HepG2 (cell line): ENCODE measurements at regions not wholly inside any gene's neighbourhood (a gene's known extent, or its start where the extent isn't known, plus 50 kb on each side); places are given as distances from the start of the nearest gene placed in this dataset.

Source experiments
- ATAC-seq: fragments of 200-7000 bp; cut with Tn5 transposase; 3 replicates; pipeline ENCODE4 v1.9.1; 2020; ENCODE audit warnings: mild to moderate bottlenecking, moderate library complexity
- BruUV-seq: library from RNA; stranded (reverse); fragments of 400-500 nt; replicated peaks from 2 replicates; lab custom pipeline; 2021; lab: Mats Ljungman, UMichigan
- CTCF ChIA-PET: fragments of 300-600 bp; formaldehyde crosslinking; extraction: SDS; loops from one replicate; lab custom pipeline; 2021; ENCODE audit warnings: low total read pairs, inconsistent platforms, low intra/inter-chr PET ratio; lab: Yijun Ruan, JAX
- POLR2A ChIA-PET: fragments of 350-600 bp; sonication (Branson Sonifier 250); formaldehyde crosslinking; loops from one replicate; lab custom pipeline; 2020; ENCODE audit warnings: antibody characterized with exemption, inconsistent platforms; lab: Yijun Ruan, JAX
- DNase-seq: peaks from one replicate; pipeline ENCODE4 v3.0.0-alpha.2; 2015; ENCODE audit warnings: low spot score
- FAIRE-seq: peaks from 3 replicates; lab custom pipeline; 2011; peaks lifted over from hg19 to GRCh38; lab: Jason Lieb, UNC
- H2AFZ ChIP-seq: one replicate; pipeline ENCODE4 v1.6.1; 2011; ENCODE audit warnings: low read length, inconsistent platforms
- H3K27ac ChIP-seq: fragments of 300-600 bp; 3 replicates; pipeline ENCODE4 v1.8.0; 2011; ENCODE audit warnings: mixed run types, mild to moderate bottlenecking, mixed read lengths, low read length, inconsistent platforms; ENCODE audit not compliant: insufficient read depth; ENCODE audit errors: extremely low read length
- H3K27me3 ChIP-seq, 2 experiments: fragments of 200-600 bp in 1 of 2; 2 replicates in 1 of 2; 3 replicates in 1 of 2; pipeline versions ENCODE4 v1.6.0 to v1.8.0; 2011; ENCODE audit warnings: low read length in 2 of 2, mild to moderate bottlenecking in 2 of 2, moderate library complexity in 2 of 2, inconsistent platforms in 1 of 2; ENCODE audit not compliant: insufficient read depth in 2 of 2, control insufficient read depth in 1 of 2
- H3K36me3 ChIP-seq, 2 experiments: fragments of 200-600 bp in 1 of 2; replicated peaks in 1 of 2; 2 replicates in 1 of 2; 3 replicates in 1 of 2; pipeline versions ENCODE4 v1.5.1 to v1.8.0; 2011; ENCODE audit warnings: low read length in 2 of 2, inconsistent platforms in 1 of 2; ENCODE audit not compliant: insufficient read depth in 2 of 2, control insufficient read depth in 1 of 2
- H3K4me1 ChIP-seq: 2 replicates; pipeline ENCODE4 v1.5.1; 2012; ENCODE audit warnings: low read length, inconsistent platforms; ENCODE audit not compliant: insufficient read depth
- H3K4me2 ChIP-seq: 2 replicates; pipeline ENCODE4 v1.6.0; 2011; ENCODE audit warnings: low read depth, low read length, inconsistent platforms
- H3K4me3 ChIP-seq, 3 experiments: fragments of 200-600 bp in 1 of 3; sonication (generic), shearing (Covaris generic) in 1 of 3; replicated peaks in 1 of 3; 2 replicates each; pipeline ENCODE4 v1.5.1; 2011 to 2016; ENCODE audit warnings: low read length in 3 of 3, inconsistent platforms in 2 of 3, low read depth in 2 of 3, mild to moderate bottlenecking in 2 of 3, control low read depth in 1 of 3, mixed read lengths in 1 of 3; ENCODE audit not compliant: insufficient read depth in 1 of 3
- H3K79me2 ChIP-seq: one replicate; pipeline ENCODE4 v1.6.1; 2011; ENCODE audit warnings: low read length, inconsistent platforms; ENCODE audit not compliant: insufficient read depth
- H3K9ac ChIP-seq: 2 replicates; pipeline ENCODE4 v1.6.0; 2011; ENCODE audit warnings: mild to moderate bottlenecking, low read depth, low read length, inconsistent platforms; ENCODE audit not compliant: insufficient read depth
- H3K9me3 ChIP-seq: 2 replicates; pipeline ENCODE4 v1.5.1; 2012; ENCODE audit warnings: mild to moderate bottlenecking, low read length
- H4K20me1 ChIP-seq: 2 replicates; pipeline ENCODE4 v1.6.0; 2011; ENCODE audit warnings: inconsistent platforms, mild to moderate bottlenecking, low read length, moderate library complexity; ENCODE audit not compliant: insufficient read depth
- AHDC1 ChIP-seq: sonication (generic); formaldehyde crosslinking; IDR thresholded peaks from 2 replicates; pipeline ENCODE4 v1.5.1; 2020; ENCODE audit warnings: mild to moderate bottlenecking, missing genetic modification reagents, borderline replicate concordance
- NFIB ChIP-seq: sonication (generic); formaldehyde crosslinking; IDR thresholded peaks from 2 replicates; pipeline ENCODE4 v1.9.0; 2021; ENCODE audit warnings: missing genetic modification reagents, mild to moderate bottlenecking, borderline replicate concordance
- NONO ChIP-seq, 2 experiments: fragments of 450-650 bp in 1 of 2; sonication (generic) in 1 of 2; formaldehyde crosslinking in 1 of 2; IDR thresholded peaks in 1 of 2; conservative IDR thresholded peaks in 1 of 2; 2 replicates each; pipeline versions ENCODE4 v1.6.1 to v1.8.0; 2017 to 2022; ENCODE audit warnings: mild to moderate bottlenecking in 1 of 2, missing genetic modification reagents in 1 of 2, moderate library complexity in 1 of 2
- PHF20 ChIP-seq: sonication (generic); formaldehyde crosslinking; IDR thresholded peaks from 2 replicates; pipeline ENCODE4 v1.5.0; 2020; ENCODE audit warnings: mild to moderate bottlenecking, missing genetic modification reagents
- TCF12 ChIP-seq, 2 experiments: fragments of 450-650 bp in 1 of 2; sonication (generic) in 1 of 2; formaldehyde crosslinking in 1 of 2; IDR thresholded peaks; 2 replicates each; pipeline versions ENCODE4 v1.6.1 to v1.8.0; 2017 to 2022; ENCODE audit warnings: antibody characterized with exemption in 1 of 2, mild to moderate bottlenecking in 1 of 2, missing genetic modification reagents in 1 of 2, moderate library complexity in 1 of 2
- ZBTB1 ChIP-seq: sonication (generic); formaldehyde crosslinking; IDR thresholded peaks from 2 replicates; pipeline ENCODE4 v1.4.0; 2020; ENCODE audit warnings: missing genetic modification reagents, borderline replicate concordance
- ZFP36L2 ChIP-seq: sonication (generic); formaldehyde crosslinking; IDR thresholded peaks from 2 replicates; pipeline ENCODE4 v1.4.0; 2020; ENCODE audit warnings: missing genetic modification reagents
- ZNF746 ChIP-seq: sonication (generic); formaldehyde crosslinking; IDR thresholded peaks from 2 replicates; pipeline ENCODE4 v1.8.0; 2022; ENCODE audit warnings: mild to moderate bottlenecking, missing genetic modification reagents
- WGBS: methylation state at CpG from one replicate; pipeline ENCODE4 v1.1.6; 2017; ENCODE audit warnings: low lambda C conversion rate; 5-methylcytosine and 5-hydroxymethylcytosine counted together
- in situ Hi-C: cut with HindIII; loops from 2 replicates; pipeline ENCODE4 v1.10.0; 2017; ENCODE audit warnings: low pct_unique_long_range_greater_than_20kb; ENCODE audit not compliant: extremely low pct_ligation_motif_present
- intact Hi-C: fragments of 100-400 bp; cut with micrococcal nuclease; formaldehyde crosslinking; loops from one replicate; pipeline ENCODE4 v1.10.0; 2022; ENCODE audit not compliant: unreplicated experiment

GRCh38 chr5:106510321-106510720 lies 1160.4 kb downstream of the EFNA5 start (continued):
- TF ChIP-seq AHDC1 (no peak), PHF20 (CRISPR knock-in tag) (no peak), TCF12 (IDR thresholded peaks at IDR 0.05) (no peak), TCF12 (CRISPR knock-in tag; IDR thresholded peaks at IDR 0.05) (no peak)

GRCh38 chr5:106508894-106509293 lies 1161.8 kb downstream of the EFNA5 start:
- TF ChIP-seq NONO (IDR thresholded peaks at IDR 0.05) (no peak), NONO (CRISPR knock-in tag; conservative IDR thresholded peaks at IDR 0.05) (no peak), ZFP36L2 (no peak), ZNF746 (no peak), ZBTB1 (CRISPR knock-in tag) (no peak), NFIB (no peak)
- ATAC-seq, result no peak
- in situ Hi-C loops (no loop called here), intact Hi-C loops (no loop called here)
- no peaks in the 10 kb centered on the region for H3K79me2 ChIP-seq
- H3K27ac ChIP-seq, result no peak overlapping the region
- WGBS, result 2% methylated on average over 4 of the region's 4 CpGs
- no peaks in the 10 kb centered on the region for H3K27me3 ChIP-seq
- H3K4me2 ChIP-seq, result no peak overlapping the region
- no peaks in the 10 kb centered on the region for H3K36me3 ChIP-seq
- POLR2A ChIA-PET, result no interaction called here
- H3K4me1 ChIP-seq, result no peaks in the 10 kb centered on the region
- H3K9me3 ChIP-seq, result no peaks in the 10 kb centered on the region
- H2AFZ ChIP-seq, result no peak overlapping the region
- no TSS peak for BruUV-seq
- H4K20me1 ChIP-seq, result no peaks in the 10 kb centered on the region
- H3K9ac ChIP-seq, result no peak overlapping the region
- H3K4me3 ChIP-seq, result no peak overlapping the region
- no peak for DNase-seq
- CTCF ChIA-PET, result no interaction called here
- FAIRE-seq, result no peak
